Osteoblast (primary cell): ENCODE measurements at regions not wholly inside any gene's neighbourhood (a gene's known extent, or its start where the extent isn't known, plus 50 kb on each side); places are given as distances from the start of the nearest gene placed in this dataset. TPM values are rescaled to one million over a fixed set of nuclear protein-coding genes. Genes with fewer than 3 reads are reported as not detected.

ENCODE experiments used
- DNase-seq: peaks from one replicate; pipeline ENCODE4 v3.0.0; 2011; ENCODE audit warnings: low spot score, mixed read lengths; ENCODE audit not compliant: insufficient read length; ENCODE audit errors: missing footprints
- H2AFZ ChIP-seq: 2 replicates; pipeline ENCODE4 v1.6.0; 2011; ENCODE audit warnings: mild to moderate bottlenecking, low read length
- H3K27ac ChIP-seq: 2 replicates; pipeline ENCODE4 v1.5.1; 2011; ENCODE audit warnings: mild to moderate bottlenecking, low read depth, low read length, moderate library complexity
- H3K27me3 ChIP-seq: 2 replicates; pipeline ENCODE4 v1.6.0; 2012; ENCODE audit warnings: mild to moderate bottlenecking, control low read depth, inconsistent platforms, low read length, moderate library complexity; ENCODE audit not compliant: insufficient read depth
- H3K36me3 ChIP-seq: 2 replicates; pipeline ENCODE4 v1.5.1; 2011; ENCODE audit warnings: mild to moderate bottlenecking, low read length, control low read depth, moderate library complexity; ENCODE audit not compliant: insufficient read depth
- H3K4me1 ChIP-seq: 2 replicates; pipeline ENCODE4 v1.5.1; 2011; ENCODE audit warnings: mild to moderate bottlenecking, low read length, control low read depth, moderate library complexity; ENCODE audit not compliant: insufficient read depth
- H3K4me2 ChIP-seq: 2 replicates; pipeline ENCODE4 v1.6.0; 2011; ENCODE audit warnings: mild to moderate bottlenecking, low read length; ENCODE audit not compliant: insufficient read depth
- H3K4me3 ChIP-seq: fragments of 200-600 bp; sonication (generic); 3 replicates; pipeline ENCODE4 v1.5.1; 2012; ENCODE audit warnings: mild to moderate bottlenecking, low read length, inconsistent platforms; ENCODE audit not compliant: insufficient read depth
- H3K79me2 ChIP-seq: 2 replicates; pipeline ENCODE4 v1.6.0; 2012; ENCODE audit warnings: mild to moderate bottlenecking, low read length, control low read depth, inconsistent platforms; ENCODE audit not compliant: insufficient read depth
- H3K9me3 ChIP-seq: 2 replicates; pipeline ENCODE4 v1.5.1; 2011; ENCODE audit warnings: low read depth, low read length, control low read depth
- H4K20me1 ChIP-seq: 2 replicates; pipeline ENCODE4 v1.6.0; 2012; ENCODE audit warnings: mild to moderate bottlenecking, low read length, control low read depth; ENCODE audit not compliant: insufficient read depth
- small RNA-seq: library from RNA; depleted of rRNA; stranded (forward); fragments of <200 nt; gene quantifications from one replicate; pipeline ENCODE3, GENCODE V24; 2012
- TF ChIP-seq, protein P1 (sequence below): IDR thresholded peaks from 2 replicates; pipeline ENCODE4 v1.5.1; 2011; ENCODE audit warnings: mild to moderate bottlenecking, low read depth, low read length, moderate library complexity; ENCODE audit errors: extremely low read depth

DNA sequence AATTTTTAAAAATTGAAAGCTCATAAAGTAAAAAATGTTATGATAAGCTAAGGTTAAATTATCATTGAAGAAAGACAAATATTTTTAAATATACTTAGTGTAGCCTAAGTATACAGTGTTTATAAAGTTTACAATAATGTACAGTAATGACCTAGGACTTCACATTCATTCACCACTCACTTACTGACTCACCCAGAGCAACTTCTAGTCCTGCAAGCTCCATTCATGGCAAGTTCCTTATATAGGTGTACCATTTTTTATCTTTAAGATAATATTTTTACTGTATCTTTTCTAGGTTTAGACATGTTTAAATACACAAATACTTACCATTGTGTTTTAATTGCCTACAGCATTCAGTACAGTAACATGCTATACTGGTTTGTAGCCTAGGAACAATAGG, 112.3 kb upstream of the RADX start:
- TF ChIP-seq, protein P1, sequence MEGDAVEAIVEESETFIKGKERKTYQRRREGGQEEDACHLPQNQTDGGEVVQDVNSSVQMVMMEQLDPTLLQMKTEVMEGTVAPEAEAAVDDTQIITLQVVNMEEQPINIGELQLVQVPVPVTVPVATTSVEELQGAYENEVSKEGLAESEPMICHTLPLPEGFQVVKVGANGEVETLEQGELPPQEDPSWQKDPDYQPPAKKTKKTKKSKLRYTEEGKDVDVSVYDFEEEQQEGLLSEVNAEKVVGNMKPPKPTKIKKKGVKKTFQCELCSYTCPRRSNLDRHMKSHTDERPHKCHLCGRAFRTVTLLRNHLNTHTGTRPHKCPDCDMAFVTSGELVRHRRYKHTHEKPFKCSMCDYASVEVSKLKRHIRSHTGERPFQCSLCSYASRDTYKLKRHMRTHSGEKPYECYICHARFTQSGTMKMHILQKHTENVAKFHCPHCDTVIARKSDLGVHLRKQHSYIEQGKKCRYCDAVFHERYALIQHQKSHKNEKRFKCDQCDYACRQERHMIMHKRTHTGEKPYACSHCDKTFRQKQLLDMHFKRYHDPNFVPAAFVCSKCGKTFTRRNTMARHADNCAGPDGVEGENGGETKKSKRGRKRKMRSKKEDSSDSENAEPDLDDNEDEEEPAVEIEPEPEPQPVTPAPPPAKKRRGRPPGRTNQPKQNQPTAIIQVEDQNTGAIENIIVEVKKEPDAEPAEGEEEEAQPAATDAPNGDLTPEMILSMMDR: no peak
- no peak overlapping the region for H3K27ac ChIP-seq
- H3K4me3 ChIP-seq: no peak overlapping the region
- peaks cover 4% of the 10 kb centered on the region for H3K27me3 ChIP-seq
- H2AFZ ChIP-seq: no peak overlapping the region
- no peaks in the 10 kb centered on the region for H3K79me2 ChIP-seq
- DNase-seq: no peak
- H3K9me3 ChIP-seq: no peaks in the 10 kb centered on the region
- H3K4me2 ChIP-seq: no peak overlapping the region
- no peaks in the 10 kb centered on the region for H4K20me1 ChIP-seq
- no peaks in the 10 kb centered on the region for H3K36me3 ChIP-seq
- H3K4me1 ChIP-seq: no peaks in the 10 kb centered on the region

DNA sequence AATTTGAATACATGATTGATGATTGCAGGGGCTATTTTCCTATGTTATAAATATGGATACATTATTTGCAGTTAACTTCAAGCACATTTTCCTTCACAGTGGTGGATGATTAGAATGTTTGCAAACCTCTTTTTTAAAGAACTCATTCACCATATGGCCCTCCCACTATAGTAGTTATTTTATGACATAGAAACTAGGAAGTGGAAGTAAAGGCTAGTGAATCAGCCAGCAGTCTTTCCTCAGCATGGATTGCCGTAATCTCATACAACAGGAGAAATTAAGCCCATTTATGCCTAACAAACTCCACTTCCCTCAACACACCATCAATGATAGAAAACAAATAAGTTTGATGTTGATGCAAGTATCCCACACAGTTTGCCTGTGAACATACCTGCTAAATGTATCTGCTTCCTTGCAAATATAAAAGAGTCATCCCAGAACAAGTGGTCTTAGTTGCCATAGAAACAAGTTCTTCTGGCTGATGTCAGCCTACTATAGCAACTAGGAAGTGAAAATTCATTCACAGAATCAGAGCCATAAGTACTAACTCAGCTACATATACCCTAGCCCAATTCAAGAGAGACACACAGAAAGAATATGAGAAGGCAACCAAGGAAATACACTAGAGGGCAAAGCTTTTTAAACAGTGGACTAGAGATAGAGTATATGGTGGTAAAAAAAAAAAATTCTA, 100.9 kb upstream of the RADX start:
- no peaks in the 10 kb centered on the region for H3K4me1 ChIP-seq
- H3K4me3 ChIP-seq: no peak overlapping the region
- DNase-seq: peak; percentile 1
- no peak overlapping the region for H2AFZ ChIP-seq
- H3K27ac ChIP-seq: no peak overlapping the region
- TF ChIP-seq, protein P1: no peak
- no peak overlapping the region for H3K4me2 ChIP-seq
- H4K20me1 ChIP-seq: no peaks in the 10 kb centered on the region
- no peaks in the 10 kb centered on the region for H3K36me3 ChIP-seq
- H3K79me2 ChIP-seq: no peaks in the 10 kb centered on the region
- H3K9me3 ChIP-seq: no peaks in the 10 kb centered on the region
- peaks cover 2% of the 10 kb centered on the region for H3K27me3 ChIP-seq

Small RNAs in the stretch of these regions (small RNA-seq; reads per million reads assigned to genes)
- not detected for gene AL133271.1
- not detected for gene RF00019
